Activated CD8-positive, alpha-beta memory T cell treated with anti-CD3 and anti-CD28 coated beads, Interleukin-2, amount 50 U/mL, for 24 hours (primary cell): ENCODE measurements at regions not wholly inside any gene's neighbourhood (a gene's known extent, or its start where the extent isn't known, plus 50 kb on each side); places are given as distances from the start of the nearest gene placed in this dataset.
"Not testable (repeated sequence)": the region's sequence is repeated elsewhere in the genome, so short reads cannot be mapped to it uniquely, and the experiment has no call there.

ENCODE experiments used
- DNase-seq: peaks from one replicate; pipeline ENCODE4 v3.0.0-alpha.2; 2020; ENCODE audit errors: extremely low read depth

DNA sequence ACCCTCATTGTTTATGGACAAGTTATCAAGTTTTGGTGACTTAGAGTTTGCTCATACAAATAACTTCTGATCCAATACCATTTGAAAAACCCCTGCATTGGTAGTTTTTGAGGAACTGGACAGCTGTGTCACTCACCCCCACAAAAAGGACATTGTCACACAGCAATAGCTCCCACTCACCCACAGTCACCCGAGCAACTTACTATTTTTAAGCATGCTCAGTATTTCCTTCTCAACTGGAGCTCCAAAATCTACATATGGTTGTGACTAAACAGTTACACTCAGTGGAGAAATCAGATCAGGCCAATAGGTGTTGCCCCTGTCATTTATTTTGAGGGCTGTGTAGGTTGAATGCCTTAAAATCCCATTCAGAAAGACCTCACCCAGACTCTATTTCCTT lies 165.2 kb upstream of the AUTS2 start:
- DNase-seq = no peak

DNA sequence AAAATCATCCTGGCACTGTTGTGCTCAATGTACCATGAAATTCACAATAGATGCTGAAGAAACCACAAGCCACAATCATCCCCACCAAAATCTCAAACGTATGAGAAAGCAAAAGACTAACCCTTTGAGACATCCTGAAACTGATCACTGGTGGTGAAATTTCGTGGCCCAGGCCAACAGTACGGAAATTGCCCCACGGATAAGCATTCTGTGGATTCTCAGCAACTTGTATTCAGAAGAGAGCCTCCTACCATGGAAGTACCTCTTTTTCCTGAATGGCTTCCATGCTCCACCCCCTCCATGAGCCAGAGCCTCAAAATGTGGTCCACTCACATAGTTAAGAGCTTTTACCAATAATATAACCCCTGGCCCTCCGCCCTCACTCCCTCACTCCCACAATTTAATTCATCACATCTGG lies 163.9 kb upstream of the AUTS2 start:
- DNase-seq = no peak

DNA sequence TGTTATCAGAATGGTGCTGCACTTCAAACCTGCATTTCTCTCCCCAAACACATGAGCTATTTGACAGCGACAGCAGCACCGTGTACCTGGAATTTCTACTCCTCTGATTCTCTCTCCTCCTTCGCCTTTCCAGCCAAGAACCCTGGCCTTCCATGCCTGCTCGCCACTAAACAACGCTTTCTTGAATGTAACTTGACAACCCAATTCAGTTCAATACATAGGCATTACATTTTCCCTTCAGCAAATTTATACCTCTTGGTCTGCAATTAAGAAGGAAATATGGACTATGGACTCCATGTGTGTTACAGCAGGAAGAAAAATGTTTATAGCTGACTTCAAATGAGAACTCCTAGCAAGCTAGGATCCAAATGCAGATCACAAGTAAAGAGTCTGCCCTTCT lies 162.6 kb upstream of the AUTS2 start:
- DNase-seq = no peak

DNA sequence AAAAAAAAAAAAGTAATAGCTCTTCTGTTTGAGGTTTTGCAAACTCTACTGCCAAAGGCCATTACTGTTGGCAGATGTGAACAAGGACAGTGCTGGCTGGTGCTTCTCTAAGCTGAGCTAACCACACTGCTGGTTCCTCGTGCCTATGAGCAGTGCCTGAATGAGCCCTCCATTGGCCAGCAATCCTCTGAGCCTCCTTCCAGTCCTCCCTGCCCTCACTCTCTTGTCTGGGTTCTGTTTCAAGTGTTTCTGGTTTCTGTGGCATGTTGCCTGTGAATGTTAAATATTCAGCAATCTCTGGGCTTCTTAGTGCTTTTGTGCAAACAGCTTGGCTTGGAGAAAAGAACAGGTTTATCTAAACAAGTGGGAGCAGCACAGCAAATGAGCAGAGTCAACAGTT lies 161.3 kb upstream of the AUTS2 start:
- DNase-seq = no peak

DNA sequence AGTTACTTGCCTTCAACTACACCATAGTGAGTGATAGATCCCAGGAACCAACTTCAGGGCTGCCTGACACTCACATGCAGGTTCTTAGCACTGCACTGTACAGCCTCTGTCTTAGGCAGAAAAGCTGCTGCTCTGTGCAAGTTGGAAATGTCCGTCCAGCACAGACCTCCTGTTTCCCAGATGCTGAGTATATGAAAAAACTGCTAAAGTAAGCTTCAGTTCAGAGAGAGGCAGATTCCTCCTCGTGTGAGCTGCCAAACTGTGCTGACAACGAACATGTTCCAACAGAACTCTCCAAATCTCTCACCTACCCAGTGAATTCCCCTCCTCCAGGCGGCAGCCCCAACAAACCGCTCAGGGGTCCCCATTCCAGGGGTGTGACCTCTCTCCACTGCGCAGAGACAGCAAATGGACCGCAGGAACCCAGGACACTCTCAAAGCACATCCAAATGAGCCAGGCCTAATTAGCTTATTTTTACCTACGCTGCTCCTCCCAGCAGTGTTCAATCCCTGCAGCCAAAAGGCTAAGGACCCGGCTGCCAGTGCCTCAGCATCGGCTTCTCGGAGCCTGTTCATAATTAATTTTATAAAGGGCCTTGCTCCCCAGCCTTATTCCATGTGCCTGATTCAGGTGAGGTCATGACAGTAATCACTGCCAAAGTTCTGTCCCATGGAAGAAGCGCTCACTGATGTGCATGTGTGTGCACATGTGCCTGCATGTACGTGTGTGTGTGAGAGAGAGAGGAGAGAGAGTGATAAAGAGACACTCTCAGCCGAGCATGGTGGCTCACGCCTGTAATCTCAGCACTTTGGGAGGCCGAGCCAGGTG lies 159.5 kb upstream of the AUTS2 start:
- no peak for DNase-seq

DNA sequence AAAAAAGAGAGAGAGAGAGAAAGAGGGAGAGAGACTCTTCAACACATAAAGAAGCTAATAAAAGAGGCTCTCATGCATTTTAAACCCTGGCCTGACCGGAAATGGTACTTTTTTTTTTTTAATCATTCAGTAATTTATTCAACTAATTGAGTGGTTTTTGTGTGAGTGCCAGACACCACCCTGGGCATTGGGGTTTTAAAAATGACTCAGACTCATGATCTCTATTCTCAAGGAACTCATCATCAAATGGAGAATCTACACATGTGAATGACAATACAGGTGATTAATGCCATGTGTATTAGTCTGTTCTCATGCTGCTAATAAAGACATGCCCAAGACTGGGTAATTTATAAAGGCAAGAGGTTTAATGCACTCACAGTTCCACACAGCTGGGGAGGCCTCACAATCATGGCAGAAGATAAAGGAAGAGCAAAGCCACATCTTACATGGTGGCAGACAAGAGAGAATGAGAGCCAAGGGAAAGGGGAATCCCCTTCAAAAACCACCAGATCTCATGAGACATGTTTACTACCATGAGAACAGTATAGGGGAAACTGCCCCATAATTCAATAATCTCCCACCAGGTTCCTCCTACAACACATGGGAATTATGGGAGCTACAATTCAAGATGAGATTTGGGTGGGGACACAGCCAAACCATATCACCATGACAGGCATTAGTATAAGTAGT lies 158.5 kb upstream of the AUTS2 start:
- no peak for DNase-seq

DNA sequence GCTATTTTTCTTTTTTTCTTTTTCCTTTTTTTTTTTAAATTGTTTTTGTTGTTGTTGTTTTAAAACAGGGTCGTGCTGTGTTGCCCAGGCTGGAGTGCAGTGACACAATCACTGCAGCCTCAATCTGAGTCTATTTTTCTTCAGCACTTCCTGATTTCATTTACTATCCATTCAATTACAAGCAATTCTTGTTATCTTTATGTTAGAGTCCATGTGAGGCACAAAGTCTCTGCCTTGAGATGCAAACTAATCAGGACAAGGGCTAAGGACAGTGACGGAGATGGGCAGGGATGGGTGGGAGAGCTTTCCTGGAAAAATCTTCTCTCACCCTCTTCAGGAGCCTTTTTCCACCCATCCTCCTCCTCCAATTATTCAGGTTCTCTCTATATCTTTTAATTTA lies 157.3 kb upstream of the AUTS2 start:
- DNase-seq = no peak

DNA sequence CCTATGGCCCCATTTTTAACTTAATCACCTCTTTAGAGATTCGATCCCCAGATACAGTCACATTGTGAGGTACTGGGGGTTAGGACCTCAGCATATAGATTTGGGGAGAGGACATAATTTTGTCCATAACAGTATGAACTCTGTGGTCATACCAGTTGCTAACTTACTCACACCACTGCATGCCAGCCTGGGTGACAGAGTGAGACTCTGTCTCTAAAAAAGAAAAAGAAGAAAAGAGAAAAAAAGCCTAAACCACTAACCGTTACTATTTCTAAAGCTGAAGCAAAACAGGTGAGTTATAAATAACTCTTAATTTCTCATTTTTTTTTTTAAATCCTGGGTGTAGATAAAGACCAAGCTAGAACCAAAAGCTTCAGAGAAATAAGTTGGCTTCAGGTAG lies 155.1 kb upstream of the AUTS2 start:
- DNase-seq = no peak

DNA sequence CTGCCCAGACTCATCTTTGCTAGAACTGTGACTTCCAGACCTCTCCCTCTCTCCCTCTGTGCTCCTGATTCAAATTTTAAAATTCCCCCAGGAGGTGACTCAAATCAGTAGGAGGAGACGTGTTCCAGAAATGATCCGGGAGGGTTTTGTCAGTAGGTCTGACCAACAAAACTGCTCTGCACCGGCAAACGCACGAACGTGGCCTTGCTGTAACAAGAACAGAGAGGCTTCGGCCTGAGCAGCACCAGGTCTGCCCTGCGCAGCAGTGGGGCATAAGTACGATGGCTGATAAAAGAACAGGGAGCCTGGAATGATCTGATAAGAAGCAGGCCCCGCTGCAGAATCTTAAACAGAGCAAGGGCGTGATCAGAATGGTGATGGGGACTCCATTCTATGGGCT lies 152.7 kb upstream of the AUTS2 start:
- no peak for DNase-seq

DNA sequence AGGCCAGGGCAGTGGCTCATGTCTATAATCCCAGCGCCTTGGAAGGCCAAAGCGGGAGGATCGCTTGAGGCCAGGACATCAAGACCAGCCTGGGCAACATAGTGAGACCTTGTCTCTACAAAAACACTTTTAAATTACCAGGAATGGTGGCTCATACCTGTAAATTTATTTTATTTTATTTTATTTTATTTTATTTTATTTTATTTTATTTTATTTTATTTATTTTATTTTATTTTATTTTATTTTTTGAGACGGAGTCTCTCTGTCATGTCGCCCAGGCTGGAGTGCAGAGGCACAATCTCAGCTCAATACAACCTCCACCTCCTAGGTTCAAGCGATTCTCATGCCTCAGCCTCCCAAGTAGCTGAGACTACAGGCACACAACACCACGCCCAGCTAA lies 152.1 kb upstream of the AUTS2 start:
- DNase-seq = not testable (repeated sequence)

DNA sequence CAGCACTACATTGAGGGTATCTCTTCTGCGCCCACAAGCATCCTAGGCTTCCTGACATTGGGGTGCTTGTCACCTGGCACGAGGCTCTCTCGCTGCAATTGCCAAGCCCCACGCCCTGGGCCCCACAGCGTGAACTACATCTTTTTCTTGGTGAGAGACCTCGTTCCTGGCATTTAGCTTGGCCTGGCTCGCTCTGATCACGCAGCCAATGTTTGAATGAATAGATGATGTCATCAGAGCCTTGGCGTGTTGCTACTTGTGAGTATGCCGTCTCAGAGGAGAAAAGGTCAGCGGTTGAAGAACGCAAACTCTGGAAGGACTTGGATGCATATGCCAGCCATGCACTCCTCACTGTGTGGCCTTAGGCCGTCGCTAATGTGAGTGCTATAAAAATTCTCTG lies 150.2 kb upstream of the AUTS2 start:
- no peak for DNase-seq

DNA sequence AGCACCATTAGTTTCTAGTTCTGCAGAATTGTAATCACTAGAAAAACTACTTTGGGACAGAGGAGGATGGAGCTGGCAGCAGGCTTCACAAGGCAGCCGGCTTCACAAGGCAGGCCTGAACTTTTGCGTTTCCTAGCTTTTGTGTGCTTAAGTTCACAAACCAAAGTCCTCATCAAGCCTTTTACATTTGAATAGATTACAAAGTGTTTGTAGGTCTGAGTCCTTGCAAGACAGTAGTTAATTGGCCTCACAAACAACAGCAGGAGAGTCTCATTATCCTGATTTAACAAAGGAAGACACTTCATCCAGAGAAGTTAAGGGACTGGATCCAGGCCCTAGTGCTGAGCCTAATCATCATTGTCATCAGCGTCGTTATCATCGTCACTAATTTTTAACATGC lies 147.8 kb upstream of the AUTS2 start:
- no peak for DNase-seq

DNA sequence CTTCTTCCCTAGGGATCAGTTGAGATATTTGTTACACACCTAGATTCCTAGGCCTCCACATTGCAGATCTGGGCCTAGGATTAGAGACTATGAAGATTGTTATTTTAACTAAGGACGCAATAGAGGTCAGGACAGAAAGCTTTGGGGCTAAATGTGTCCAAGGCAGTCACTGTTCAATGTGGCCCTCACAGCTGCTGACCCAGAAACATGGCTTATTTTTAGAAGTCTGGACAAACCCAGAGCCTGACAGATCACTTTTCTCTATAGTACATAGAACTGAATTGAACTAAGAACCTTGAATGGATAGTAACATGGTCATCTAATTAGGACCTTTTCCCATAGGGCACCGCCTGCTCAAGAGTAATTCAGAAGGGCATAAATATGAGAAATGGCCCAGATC lies 146.6 kb upstream of the AUTS2 start:
- DNase-seq = no peak

DNA sequence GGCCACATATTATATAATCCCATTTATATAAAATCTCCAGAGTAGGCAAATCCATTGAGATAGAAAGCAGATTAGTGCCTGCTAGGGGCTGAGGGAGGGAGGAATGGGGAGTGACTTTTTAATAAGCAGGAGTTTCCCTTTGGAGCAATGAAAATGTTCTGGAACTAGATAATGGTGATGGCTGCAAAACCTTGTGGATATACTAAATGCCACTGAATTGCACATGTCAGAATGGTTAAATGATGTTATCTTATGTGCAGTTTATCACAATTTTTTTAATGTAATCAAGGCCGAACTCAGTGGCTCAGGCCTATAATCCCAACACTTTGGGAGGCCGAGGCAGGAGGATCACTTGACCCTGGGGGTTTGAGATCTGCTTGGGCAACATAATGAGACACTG lies 145.5 kb upstream of the AUTS2 start:
- DNase-seq = no peak

DNA sequence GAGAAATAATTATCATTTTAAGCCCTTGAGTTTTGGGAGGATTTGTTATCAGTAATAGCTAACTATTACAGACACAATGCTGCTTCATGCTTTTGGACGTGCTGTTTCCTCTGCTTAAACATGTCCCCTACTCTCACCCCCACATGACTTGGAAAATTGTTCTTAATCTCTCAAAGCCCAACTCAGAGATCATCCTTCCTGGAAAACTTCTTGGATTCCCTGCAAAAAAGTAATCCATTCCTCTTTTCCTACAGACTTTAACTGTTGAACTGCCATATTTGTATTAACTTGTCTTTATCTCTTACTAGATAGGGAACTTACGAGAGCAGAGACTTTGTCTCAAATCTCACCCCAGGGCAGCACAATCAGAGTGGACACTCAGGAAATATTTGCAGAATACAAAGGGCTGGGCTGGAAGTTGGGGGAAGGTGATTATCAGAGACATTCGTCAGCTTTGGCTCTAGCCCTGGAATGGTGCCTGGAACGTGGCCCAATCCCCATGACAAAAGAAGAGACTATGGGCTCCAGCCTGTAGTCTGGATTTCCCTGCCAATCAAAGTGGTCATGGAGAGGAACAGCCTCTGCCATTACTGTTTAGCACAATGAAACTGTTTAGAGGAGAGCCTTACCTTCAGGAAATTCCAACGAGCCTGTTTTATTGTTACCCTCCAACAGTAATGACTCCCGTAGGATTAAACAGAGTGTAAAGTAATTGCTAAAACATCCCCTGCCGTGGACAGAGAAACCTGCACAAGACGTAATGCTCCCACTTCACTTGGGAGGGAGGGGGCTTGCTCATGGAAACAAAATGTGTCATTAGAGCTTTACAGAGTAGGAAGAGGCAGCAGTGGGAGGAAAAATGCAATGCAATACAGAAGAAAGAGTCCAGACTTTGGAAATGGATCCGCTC lies 140.4 kb upstream of the AUTS2 start:
- DNase-seq = no peak

DNA sequence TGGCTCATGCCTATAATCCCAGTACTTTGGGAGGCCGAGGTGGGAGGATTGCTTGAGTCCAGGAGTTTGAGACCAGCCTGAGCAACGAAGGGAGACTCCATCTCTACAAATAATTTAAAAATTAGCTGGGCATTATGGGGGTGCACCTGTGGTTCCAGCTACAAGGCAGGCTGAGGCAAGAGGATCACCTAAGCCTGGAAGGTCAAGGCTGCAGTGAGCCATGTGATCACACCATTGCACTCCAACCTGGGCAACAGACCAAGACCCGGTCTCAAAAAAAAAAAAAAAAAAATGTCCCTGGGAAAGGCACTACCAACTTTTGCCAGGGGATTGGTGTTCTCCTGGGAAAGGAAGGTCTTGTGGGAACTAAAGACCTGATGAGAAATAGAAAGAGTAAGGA lies 134.2 kb upstream of the AUTS2 start:
- DNase-seq = no peak

DNA sequence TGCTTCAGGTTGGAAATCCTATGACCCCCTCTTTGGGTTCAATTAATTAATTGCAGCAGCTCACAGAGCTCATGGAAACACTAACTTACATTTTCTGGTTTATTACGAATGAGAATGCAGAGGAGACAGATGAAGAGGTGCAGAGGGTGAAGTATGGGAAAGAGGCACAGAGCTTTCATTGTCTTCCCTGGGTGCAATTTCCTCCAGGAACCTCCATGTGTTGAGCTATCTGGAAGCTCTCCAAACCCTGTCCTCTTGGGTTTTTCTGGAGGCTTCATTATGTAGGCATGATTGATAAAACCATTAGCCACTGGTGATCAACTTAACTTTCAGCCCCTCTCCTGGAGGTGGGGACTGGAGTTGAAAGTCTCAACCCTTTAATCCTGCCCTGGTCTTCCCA lies 133.0 kb upstream of the AUTS2 start:
- no peak for DNase-seq

DNA sequence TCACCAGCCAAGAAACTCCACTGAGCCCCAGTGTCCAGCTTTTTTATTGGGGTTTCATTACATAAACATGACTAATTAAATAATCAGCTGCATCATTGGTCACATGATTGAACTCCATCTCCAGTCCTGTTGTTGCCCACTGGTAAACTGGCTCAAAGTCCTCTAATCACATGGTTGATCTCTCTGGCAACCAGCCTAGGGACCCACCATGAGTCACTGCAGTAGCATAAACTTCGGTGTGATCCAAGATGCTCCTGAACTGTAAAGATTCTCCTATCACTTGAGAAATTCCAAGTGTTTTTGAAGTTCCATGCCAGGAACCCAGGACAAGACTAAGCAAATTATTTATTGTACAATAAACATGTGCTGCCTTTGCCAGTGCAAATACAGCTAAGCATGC lies 130.4 kb upstream of the AUTS2 start:
- no peak for DNase-seq

DNA sequence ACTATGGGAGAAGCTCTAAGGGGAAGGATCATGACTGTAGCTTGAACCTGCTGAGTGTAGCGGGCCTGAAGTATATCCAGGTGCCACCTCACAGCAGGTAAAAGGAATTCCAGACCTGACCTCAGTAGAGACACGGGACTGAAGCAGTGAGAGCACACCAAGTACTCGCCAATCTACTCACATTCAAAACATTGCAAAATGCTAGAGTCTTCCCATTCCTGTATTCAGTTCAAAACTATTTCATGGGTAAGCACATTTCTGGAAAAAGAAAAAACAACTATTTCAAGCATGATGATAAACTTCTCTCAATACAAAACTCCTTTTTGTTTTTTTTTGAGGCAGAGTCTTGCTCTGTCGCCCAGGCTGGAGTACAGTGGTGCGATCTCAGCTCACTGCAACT lies 121.9 kb upstream of the AUTS2 start:
- DNase-seq = no peak

DNA sequence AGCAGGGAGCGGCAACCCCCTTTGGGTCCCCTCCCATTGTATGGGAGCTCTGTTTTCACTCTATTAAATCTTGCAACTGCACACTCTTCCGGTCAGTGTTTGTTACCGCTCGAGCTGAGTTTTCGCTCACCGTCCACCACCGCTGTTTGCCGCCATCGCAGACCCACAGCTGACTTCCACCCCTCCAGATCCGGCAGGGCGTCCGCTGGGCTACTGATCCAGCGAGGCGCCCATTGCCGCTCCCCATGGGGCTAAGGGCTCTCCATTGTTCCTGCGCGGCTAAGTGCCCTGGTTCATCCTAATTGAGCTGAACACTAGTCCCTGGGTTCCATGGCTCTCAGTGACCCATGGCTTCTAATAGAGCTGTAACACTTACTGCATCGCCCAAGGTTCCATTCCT lies 115.6 kb upstream of the AUTS2 start:
- DNase-seq = no peak

DNA sequence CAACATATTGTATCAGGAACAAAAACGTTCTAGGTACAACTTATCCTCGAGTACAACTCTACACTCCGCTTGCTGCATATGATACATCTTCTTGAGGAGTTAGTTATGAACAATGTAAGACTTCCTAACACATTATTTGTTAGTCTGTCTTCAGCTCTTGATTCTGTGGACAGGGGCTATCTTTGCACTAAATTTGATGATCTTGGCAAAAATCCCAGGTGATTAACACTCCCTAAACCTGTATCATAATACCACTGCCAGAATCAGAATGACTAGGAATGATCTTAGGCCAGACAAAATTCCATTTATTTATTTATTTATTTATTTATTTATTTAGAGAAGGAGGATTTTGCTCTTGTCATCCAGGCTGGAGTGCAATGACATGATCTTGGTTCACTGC lies 108.7 kb upstream of the AUTS2 start:
- DNase-seq = no peak

DNA sequence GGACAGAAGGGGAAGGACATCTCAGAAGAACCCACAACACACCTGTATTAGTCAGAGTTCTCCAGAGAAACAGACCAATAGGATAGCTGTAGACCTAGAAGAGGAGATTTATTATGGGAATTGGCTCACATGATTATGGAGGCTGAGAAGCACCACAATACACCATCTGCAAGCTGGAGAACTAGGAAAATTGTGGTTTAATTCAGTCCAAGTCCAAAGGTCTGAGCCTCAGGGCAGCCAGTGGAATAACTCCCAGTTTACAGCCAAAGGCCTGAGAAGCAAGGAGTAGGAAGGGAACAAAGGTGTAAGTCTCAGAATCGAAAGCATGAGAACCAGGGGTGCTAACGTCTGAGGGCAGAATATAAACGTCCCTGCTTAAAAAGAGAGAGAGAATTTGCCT lies 99.6 kb upstream of the AUTS2 start:
- no peak for DNase-seq

DNA sequence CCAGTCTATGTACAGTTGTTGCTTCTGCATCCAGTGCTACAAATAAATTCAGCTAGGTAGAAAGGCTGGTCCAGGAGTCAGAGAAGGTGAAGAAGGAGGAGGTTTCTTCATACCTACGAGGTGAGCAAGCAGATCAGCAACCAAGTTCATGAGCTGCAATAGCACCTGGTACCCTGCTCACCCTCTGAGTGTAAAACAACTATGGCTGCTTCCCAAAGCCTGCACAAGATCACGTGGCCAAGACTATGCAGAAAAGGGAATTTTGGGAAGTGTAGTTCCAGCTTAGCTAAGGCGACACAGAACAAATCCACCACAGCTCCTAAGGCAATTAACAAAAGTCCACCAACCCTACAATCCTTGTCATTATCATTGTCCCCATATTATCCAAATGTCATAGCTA lies 95.9 kb upstream of the AUTS2 start:
- DNase-seq = no peak
